ENCODE measurements at regions not wholly inside any gene's neighbourhood (a gene's known extent, or its start where the extent isn't known, plus 50 kb on each side); places are given as distances from the start of the nearest gene placed in this dataset.
"Not testable (repeated sequence)": the region's sequence is repeated elsewhere in the genome, so short reads cannot be mapped to it uniquely, and the experiment has no call there.

GRCh38 chr6:167748458-167749379, 78.0 kb upstream of the AFDN start:
- ATAC-seq (no peak), DNase-seq (ENCODE audit: low spot score) (peak; percentile 41)

GRCh38 chr6:167750956-167751358, 75.8 kb upstream of the AFDN start:
- ATAC-seq (peak; percentile 96), DNase-seq (ENCODE audit: low spot score) (peak; percentile 94)

- no peak for ATAC-seq
Observed at GRCh38 chr6:167751579-167752115, 75.1 kb upstream of the AFDN start.

GRCh38 chr6:167753281-167753680, 73.4 kb upstream of the AFDN start:
- DNase-seq (ENCODE audit: low spot score); ATAC-seq: not testable (repeated sequence)

More at GRCh38 chr6:167751579-167752115, 75.1 kb upstream of the AFDN start:
- DNase-seq (ENCODE audit: low spot score), result no peak

GRCh38 chr6:167754691-167755090, 72.0 kb upstream of the AFDN start:
- DNase-seq (ENCODE audit: low spot score) (no peak), ATAC-seq (no peak)

- DNase-seq (ENCODE audit: low spot score), result no peak
- ATAC-seq, result no peak
Observed at GRCh38 chr6:167755461-167755860, 71.2 kb upstream of the AFDN start.

GRCh38 chr6:167756597-167756996, 70.1 kb upstream of the AFDN start:
- ATAC-seq (no peak), DNase-seq (ENCODE audit: low spot score) (no peak)

GRCh38 chr6:167757249-167757648, 69.5 kb upstream of the AFDN start:
- no peak for DNase-seq (ENCODE audit: low spot score)

GRCh38 chr6:167757821-167758220, 68.9 kb upstream of the AFDN start:
- no peak for ATAC-seq
- DNase-seq (ENCODE audit: low spot score), result no peak

More at GRCh38 chr6:167757249-167757648, 69.5 kb upstream of the AFDN start:
- no peak for ATAC-seq

GRCh38 chr6:167758309-167759023, 68.2 kb upstream of the AFDN start:
- ATAC-seq (no peak), DNase-seq (ENCODE audit: low spot score) (no peak)

- no peak for DNase-seq (ENCODE audit: low spot score)
- no peak for ATAC-seq
Observed at GRCh38 chr6:167759206-167759605, 67.5 kb upstream of the AFDN start.

GRCh38 chr6:167759912-167760311, 66.8 kb upstream of the AFDN start:
- DNase-seq (ENCODE audit: low spot score) (no peak), ATAC-seq (no peak)

GRCh38 chr6:167760979-167761793, 65.5 kb upstream of the AFDN start:
- DNase-seq (ENCODE audit: low spot score) (peak; percentile 87), ATAC-seq (peak; percentile 83)

- no peak for DNase-seq (ENCODE audit: low spot score)
- no peak for ATAC-seq
Observed at GRCh38 chr6:167761794-167762258, 64.9 kb upstream of the AFDN start.

- peak; percentile 87 for DNase-seq (ENCODE audit: low spot score)
Observed at GRCh38 chr6:167762259-167762962, 64.3 kb upstream of the AFDN start.

GRCh38 chr6:167763056-167763944, 63.4 kb upstream of the AFDN start:
- DNase-seq (ENCODE audit: low spot score) (no peak), ATAC-seq (no peak)

More at GRCh38 chr6:167762259-167762962, 64.3 kb upstream of the AFDN start:
- peak; percentile 71 for ATAC-seq

- peak; percentile 42 for DNase-seq (ENCODE audit: low spot score)
- ATAC-seq, result no peak
Observed at GRCh38 chr6:167764215-167764614, 62.5 kb upstream of the AFDN start.

- DNase-seq (ENCODE audit: low spot score), result peak; percentile 68
- peak; percentile 53 for ATAC-seq
Observed at GRCh38 chr6:167764713-167765479, 61.8 kb upstream of the AFDN start.

Measured in left lobe of liver (tissue), 2 donors.